ENCODE measurements at regions not wholly inside any gene's neighbourhood (a gene's known extent, or its start where the extent isn't known, plus 50 kb on each side); places are given as distances from the start of the nearest gene placed in this dataset.

DNA sequence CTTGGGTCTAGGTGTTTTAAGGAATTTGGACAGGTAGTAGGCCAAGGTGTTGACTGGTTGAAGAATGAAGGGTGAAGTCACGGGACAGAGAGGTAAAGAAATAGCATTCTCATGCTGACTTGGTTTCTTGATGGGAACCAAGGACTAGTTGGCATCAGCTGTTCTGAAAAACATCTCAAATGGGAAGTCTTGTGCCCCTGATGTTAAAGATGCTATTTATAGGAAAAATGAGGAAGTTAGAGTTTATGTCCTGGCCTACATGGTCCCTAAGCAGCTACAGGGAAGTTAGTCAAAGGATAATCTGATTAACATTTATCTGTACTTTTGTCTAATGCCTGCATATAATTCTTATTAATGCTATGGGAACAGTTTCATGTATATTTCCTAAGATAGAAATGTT lies 262.4 kb downstream of the HHIPL2 start:
- Histone ChIP-seq H3K4me1 (ENCODE audit: control insufficient read depth, insufficient read depth, low read length) (no peaks in the 10 kb centered on the region), H3K27me3 (ENCODE audit: control insufficient read depth, insufficient read depth, low read length) (no peaks in the 10 kb centered on the region), H3K9me3 (ENCODE audit: control insufficient read depth, insufficient read depth, low read length) (no peaks in the 10 kb centered on the region), H3K36me3 (ENCODE audit: control insufficient read depth, insufficient read depth, low read length) (no peaks in the 10 kb centered on the region), H3K27ac (ENCODE audit: low read depth, low read length) (no peak overlapping the region), H3K4me3 (ENCODE audit: low read depth, low read length) (no peak overlapping the region)
- 78% methylated on average over 1 of the region's 1 CpG for WGBS (ENCODE audit: insufficient coverage)
- no peak for DNase-seq (ENCODE audit: low read depth in 4 of 6, low spot score in 6 of 6)

DNA sequence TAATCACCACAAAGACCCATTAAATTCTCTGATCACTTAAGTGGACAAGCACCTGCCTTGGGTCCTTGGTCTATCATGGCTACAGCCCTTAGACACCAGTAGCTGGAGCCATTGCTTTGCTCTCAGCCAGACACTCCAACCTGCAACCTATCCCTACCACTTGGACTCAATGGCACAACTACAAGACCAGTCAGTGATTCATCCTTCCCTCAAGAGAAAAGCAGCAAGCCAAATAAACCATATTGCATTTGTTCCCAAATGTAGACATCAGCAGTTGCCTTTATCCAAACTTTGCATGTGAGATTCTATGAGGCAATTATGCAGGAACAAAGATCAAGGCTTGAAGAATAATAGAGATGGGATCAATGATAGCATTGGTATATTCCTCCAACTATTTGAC lies 263.4 kb downstream of the HHIPL2 start:
- no peaks in the 10 kb centered on the region for H3K27me3 ChIP-seq (ENCODE audit: control insufficient read depth, insufficient read depth, low read length)
- no peak for DNase-seq (ENCODE audit: low read depth in 4 of 6, low spot score in 6 of 6)
- no peaks in the 10 kb centered on the region for H3K4me1 ChIP-seq (ENCODE audit: control insufficient read depth, insufficient read depth, low read length)
- H3K9me3 ChIP-seq (ENCODE audit: control insufficient read depth, insufficient read depth, low read length): no peaks in the 10 kb centered on the region
- H3K27ac ChIP-seq (ENCODE audit: low read depth, low read length): no peak overlapping the region
- no peak overlapping the region for H3K4me3 ChIP-seq (ENCODE audit: low read depth, low read length)
- no peaks in the 10 kb centered on the region for H3K36me3 ChIP-seq (ENCODE audit: control insufficient read depth, insufficient read depth, low read length)

- Histone ChIP-seq H3K27me3 (ENCODE audit: control insufficient read depth, insufficient read depth, low read length) (no peaks in the 10 kb centered on the region), H3K4me3 (ENCODE audit: low read depth, low read length) (no peak overlapping the region), H3K27ac (ENCODE audit: low read depth, low read length) (no peak overlapping the region), H3K36me3 (ENCODE audit: control insufficient read depth, insufficient read depth, low read length) (no peaks in the 10 kb centered on the region), H3K9me3 (ENCODE audit: control insufficient read depth, insufficient read depth, low read length) (no peaks in the 10 kb centered on the region), H3K4me1 (ENCODE audit: control insufficient read depth, insufficient read depth, low read length) (no peaks in the 10 kb centered on the region)
- DNase-seq (ENCODE audit: low read depth in 4 of 6, low spot score in 6 of 6): no peak
- 67% methylated on average over 1 of the region's 4 CpGs for WGBS (ENCODE audit: insufficient coverage)
These were observed 264.6 kb downstream of the HHIPL2 start for GRCh38 chr1:222283147-222283768.

- no peaks in the 10 kb centered on the region for H3K9me3 ChIP-seq (ENCODE audit: control insufficient read depth, insufficient read depth, low read length)
- 89% methylated on average over 2 of the region's 3 CpGs for WGBS (ENCODE audit: insufficient coverage)
- H3K27me3 ChIP-seq (ENCODE audit: control insufficient read depth, insufficient read depth, low read length): no peaks in the 10 kb centered on the region
These were observed 268.3 kb downstream of the HHIPL2 start for GRCh38 chr1:222279591-222279990.

GRCh38 chr1:222278501-222278900 lies 269.4 kb downstream of the HHIPL2 start:
- H3K4me1 ChIP-seq (ENCODE audit: control insufficient read depth, insufficient read depth, low read length): peaks cover 3% of the 10 kb centered on the region
- no peaks in the 10 kb centered on the region for H3K36me3 ChIP-seq (ENCODE audit: control insufficient read depth, insufficient read depth, low read length)
- H3K9me3 ChIP-seq (ENCODE audit: control insufficient read depth, insufficient read depth, low read length): no peaks in the 10 kb centered on the region
- no peak for DNase-seq (ENCODE audit: low read depth in 4 of 6, low spot score in 6 of 6)
- H3K4me3 ChIP-seq (ENCODE audit: low read depth, low read length): no peak overlapping the region
- H3K27ac ChIP-seq (ENCODE audit: low read depth, low read length): no peak overlapping the region
- no peaks in the 10 kb centered on the region for H3K27me3 ChIP-seq (ENCODE audit: control insufficient read depth, insufficient read depth, low read length)

More at GRCh38 chr1:222279591-222279990, 268.3 kb downstream of the HHIPL2 start:
- Histone ChIP-seq H3K27ac (ENCODE audit: low read depth, low read length) (no peak overlapping the region), H3K36me3 (ENCODE audit: control insufficient read depth, insufficient read depth, low read length) (no peaks in the 10 kb centered on the region), H3K4me3 (ENCODE audit: low read depth, low read length) (no peak overlapping the region), H3K4me1 (ENCODE audit: control insufficient read depth, insufficient read depth, low read length) (peaks cover 3% of the 10 kb centered on the region)
- DNase-seq (ENCODE audit: low read depth in 4 of 6, low spot score in 6 of 6): no peak

DNA sequence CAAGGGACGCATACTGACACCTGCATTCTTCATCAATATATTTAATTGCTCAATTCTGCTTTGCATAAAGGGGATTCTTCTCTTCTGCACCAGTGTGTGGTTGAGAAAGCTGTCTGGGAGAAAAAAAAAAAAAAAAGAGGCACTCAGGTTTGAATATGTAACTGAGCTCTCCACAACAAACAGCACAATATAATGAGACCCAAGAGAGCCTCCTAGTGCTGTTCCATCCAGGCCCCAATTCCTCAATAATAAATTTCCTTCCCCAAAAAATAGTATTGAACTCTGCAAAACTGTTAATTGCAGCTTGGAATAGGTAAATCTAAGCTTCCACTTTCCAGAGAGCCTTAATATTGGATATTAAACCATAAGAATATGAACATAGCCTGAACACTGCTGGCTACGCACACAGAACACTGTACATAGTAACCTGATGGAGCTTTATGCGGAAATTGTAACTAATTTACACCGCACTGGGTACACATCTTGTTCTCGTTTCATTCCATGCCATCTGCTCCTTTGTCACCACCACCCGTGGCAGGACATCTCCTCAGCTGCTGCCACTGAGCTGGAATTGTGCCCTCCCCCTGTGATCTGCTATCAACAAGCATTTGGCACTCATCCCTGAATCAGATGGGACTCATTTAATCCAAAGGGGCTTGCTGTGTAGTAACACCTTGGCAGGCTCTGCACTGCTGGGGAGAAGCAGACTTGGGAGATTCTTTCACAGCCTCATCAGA lies 272.0 kb downstream of the HHIPL2 start:
- 32% methylated on average over 5 of the region's 6 CpGs for WGBS (ENCODE audit: insufficient coverage)
- DNase-seq (ENCODE audit: low read depth in 4 of 6, low spot score in 6 of 6): peak in 4 of 6 donors; percentile 13 to 90 (median 58)

DNA sequence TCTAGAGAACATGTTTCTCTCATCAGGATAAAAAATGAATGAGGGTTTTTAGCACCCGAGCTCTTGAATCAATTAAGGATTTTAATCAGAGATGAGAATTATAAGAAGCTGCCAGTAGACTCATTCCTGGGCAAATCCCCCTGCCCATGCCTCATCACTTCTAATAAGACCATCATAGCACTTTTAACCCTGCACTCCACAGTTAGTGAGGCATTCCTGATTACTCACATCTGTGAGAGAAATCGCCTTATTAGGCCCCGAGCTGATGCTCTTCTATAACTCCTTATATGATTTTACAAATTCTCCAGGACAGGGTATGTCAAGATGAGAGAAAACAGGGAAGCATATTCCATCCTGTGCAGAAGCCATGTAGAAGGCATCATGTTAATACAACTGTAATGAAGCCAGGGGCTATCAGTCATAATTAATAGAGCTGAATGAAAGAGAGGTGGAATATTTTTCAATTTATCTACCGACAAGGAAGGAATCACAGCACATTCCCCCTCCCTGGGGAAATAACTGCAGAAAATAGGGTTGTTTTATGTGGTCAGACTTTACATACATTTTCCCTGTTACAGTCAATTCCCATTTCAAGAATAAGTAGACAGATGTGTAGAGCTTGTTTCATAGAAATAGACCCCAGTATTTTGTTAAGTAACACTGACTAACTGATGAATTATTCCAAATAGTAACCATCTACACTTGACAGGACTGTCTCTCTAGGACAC lies 272.7 kb downstream of the HHIPL2 start:
- Histone ChIP-seq H3K4me1 (ENCODE audit: control insufficient read depth, insufficient read depth, low read length) (peaks cover 3% of the 10 kb centered on the region), H3K4me3 (ENCODE audit: low read depth, low read length) (no peak overlapping the region), H3K36me3 (ENCODE audit: control insufficient read depth, insufficient read depth, low read length) (no peaks in the 10 kb centered on the region), H3K27ac (ENCODE audit: low read depth, low read length) (no peak overlapping the region), H3K27me3 (ENCODE audit: control insufficient read depth, insufficient read depth, low read length) (no peaks in the 10 kb centered on the region), H3K9me3 (ENCODE audit: control insufficient read depth, insufficient read depth, low read length) (no peaks in the 10 kb centered on the region)
- peak in 1 of 6 donors; percentile 51 for DNase-seq (ENCODE audit: low read depth in 4 of 6, low spot score in 6 of 6)
- WGBS (ENCODE audit: insufficient coverage): no CpG with 5 or more reads among the region's 4 CpGs

More for the DNA sequence above, 272.0 kb downstream of the HHIPL2 start:
- Histone ChIP-seq H3K4me3 (ENCODE audit: low read depth, low read length) (no peak overlapping the region), H3K9me3 (ENCODE audit: control insufficient read depth, insufficient read depth, low read length) (no peaks in the 10 kb centered on the region), H3K4me1 (ENCODE audit: control insufficient read depth, insufficient read depth, low read length) (peaks cover 3% of the 10 kb centered on the region), H3K36me3 (ENCODE audit: control insufficient read depth, insufficient read depth, low read length) (no peaks in the 10 kb centered on the region), H3K27me3 (ENCODE audit: control insufficient read depth, insufficient read depth, low read length) (no peaks in the 10 kb centered on the region), H3K27ac (ENCODE audit: low read depth, low read length) (no peak overlapping the region)

DNA sequence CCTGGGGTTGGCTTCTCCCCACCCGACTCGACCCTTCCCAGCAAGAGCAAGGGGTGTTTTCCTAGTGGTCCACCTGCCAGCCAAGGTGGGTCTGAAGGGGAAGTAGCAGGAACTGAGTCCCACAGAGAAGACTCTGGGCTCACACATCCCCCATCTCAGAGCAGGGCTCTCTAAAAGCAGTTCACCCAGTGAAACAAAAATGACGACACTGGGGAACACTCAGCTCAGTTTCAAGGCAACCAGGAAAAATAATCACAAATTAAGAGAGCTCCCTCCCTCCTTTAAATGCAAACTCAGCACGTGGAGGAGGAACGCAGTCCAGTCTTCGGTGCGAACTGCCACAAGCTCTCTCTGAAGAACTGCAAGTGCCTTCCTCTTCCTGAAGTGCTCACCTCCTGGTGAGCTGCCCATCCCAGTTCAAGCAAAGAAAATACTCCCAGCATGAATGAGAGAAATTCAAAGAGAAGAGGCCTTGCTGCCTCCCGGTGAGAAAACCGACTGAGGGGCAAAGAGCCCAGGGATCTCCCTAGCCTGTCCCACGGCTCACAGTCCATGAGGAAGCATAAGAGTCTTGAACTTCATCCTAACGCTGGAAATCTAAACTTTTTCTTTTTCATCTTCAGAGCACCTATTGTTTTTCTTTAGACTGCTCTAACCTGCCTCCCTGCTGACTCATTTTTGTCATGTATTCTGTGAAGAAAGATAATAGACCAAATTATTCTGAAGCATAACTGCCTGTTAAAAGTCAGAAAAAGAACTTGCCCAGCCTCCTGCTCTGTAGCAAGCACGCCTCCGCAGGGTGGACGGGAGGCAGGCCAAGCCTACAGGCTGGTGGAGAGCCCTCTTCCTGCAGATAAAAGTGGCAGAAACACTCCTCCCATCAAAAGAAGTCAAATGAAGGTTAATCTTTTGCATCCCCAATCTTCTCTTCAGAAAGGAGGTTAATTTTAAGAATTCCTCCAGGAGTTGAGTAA lies 281.4 kb downstream of the HHIPL2 start:
- peak in 2 of 6 donors; percentile 9 to 18 for DNase-seq (ENCODE audit: low read depth in 4 of 6, low spot score in 6 of 6)
- no peaks in the 10 kb centered on the region for H3K36me3 ChIP-seq (ENCODE audit: control insufficient read depth, insufficient read depth, low read length)
- no peak overlapping the region for H3K4me3 ChIP-seq (ENCODE audit: low read depth, low read length)
- H3K27me3 ChIP-seq (ENCODE audit: control insufficient read depth, insufficient read depth, low read length): no peaks in the 10 kb centered on the region
- H3K27ac ChIP-seq (ENCODE audit: low read depth, low read length): no peak overlapping the region
- no peaks in the 10 kb centered on the region for H3K9me3 ChIP-seq (ENCODE audit: control insufficient read depth, insufficient read depth, low read length)
- 54% methylated on average over 11 of the region's 14 CpGs for WGBS (ENCODE audit: insufficient coverage)
- H3K4me1 ChIP-seq (ENCODE audit: control insufficient read depth, insufficient read depth, low read length): peaks cover 7% of the 10 kb centered on the region

DNA sequence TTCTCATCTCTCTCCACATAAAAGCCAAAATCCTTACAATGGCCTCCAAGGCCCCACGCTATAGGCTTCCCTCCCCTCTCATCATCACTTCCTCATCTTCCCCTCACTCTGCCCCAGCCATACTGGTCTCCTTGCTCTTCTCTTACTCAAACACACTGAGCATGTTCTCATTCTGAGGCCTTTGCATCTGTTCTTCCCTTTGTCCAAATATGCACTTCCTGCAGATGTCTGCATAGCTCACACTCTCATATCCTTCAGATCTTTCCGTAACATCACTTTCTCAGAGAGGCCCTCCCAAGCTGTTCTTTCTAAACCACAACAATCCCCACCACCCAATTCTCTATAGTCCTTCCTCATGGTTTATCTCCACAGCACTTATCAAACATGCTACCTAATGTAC lies 284.1 kb downstream of the HHIPL2 start:
- no peaks in the 10 kb centered on the region for H3K9me3 ChIP-seq (ENCODE audit: control insufficient read depth, insufficient read depth, low read length)
- no peak for DNase-seq (ENCODE audit: low read depth in 4 of 6, low spot score in 6 of 6)
- 80% methylated on average over 2 of the region's 2 CpGs for WGBS (ENCODE audit: insufficient coverage)
- no peaks in the 10 kb centered on the region for H3K27me3 ChIP-seq (ENCODE audit: control insufficient read depth, insufficient read depth, low read length)
- no peaks in the 10 kb centered on the region for H3K36me3 ChIP-seq (ENCODE audit: control insufficient read depth, insufficient read depth, low read length)
- peaks cover 7% of the 10 kb centered on the region for H3K4me1 ChIP-seq (ENCODE audit: control insufficient read depth, insufficient read depth, low read length)
- no peak overlapping the region for H3K4me3 ChIP-seq (ENCODE audit: low read depth, low read length)
- no peak overlapping the region for H3K27ac ChIP-seq (ENCODE audit: low read depth, low read length)

All from spinal cord (tissue), 9 donors.